ENCODE measurements at regions not wholly inside any gene's neighbourhood (a gene's known extent, or its start where the extent isn't known, plus 50 kb on each side); places are given as distances from the start of the nearest gene placed in this dataset.

GRCh38 chr5:54739371-54739770 lies 221.8 kb downstream of the SNX18 start:
- H3K27me3 ChIP-seq (ENCODE audit: control insufficient read depth, insufficient read depth, low read length), result no peaks in the 10 kb centered on the region
- H3K4me3 ChIP-seq (ENCODE audit: low read length), result no peak overlapping the region
- no peaks in the 10 kb centered on the region for H3K9me3 ChIP-seq (ENCODE audit: control insufficient read depth, low read length)
- H3K36me3 ChIP-seq (ENCODE audit: control insufficient read depth, insufficient read depth, low read length), result no peaks in the 10 kb centered on the region
- no peak overlapping the region for H3K9ac ChIP-seq (ENCODE audit: low read length)
- peaks cover 29% of the 10 kb centered on the region for H3K4me1 ChIP-seq (ENCODE audit: control insufficient read depth, insufficient read depth, low read length)

GRCh38 chr5:54738973-54739367 lies 221.4 kb downstream of the SNX18 start:
- no peaks in the 10 kb centered on the region for H3K36me3 ChIP-seq (ENCODE audit: control insufficient read depth, insufficient read depth, low read length)
- peaks cover 25% of the 10 kb centered on the region for H3K4me1 ChIP-seq (ENCODE audit: control insufficient read depth, insufficient read depth, low read length)
- no peak overlapping the region for H3K9ac ChIP-seq (ENCODE audit: low read length)
- H3K27me3 ChIP-seq (ENCODE audit: control insufficient read depth, insufficient read depth, low read length), result no peaks in the 10 kb centered on the region
- H3K4me3 ChIP-seq (ENCODE audit: low read length), result no peak overlapping the region
- no peaks in the 10 kb centered on the region for H3K9me3 ChIP-seq (ENCODE audit: control insufficient read depth, low read length)

- Histone ChIP-seq H3K4me3 (ENCODE audit: low read length) (no peak overlapping the region), H3K9me3 (ENCODE audit: control insufficient read depth, low read length) (no peaks in the 10 kb centered on the region), H3K36me3 (ENCODE audit: control insufficient read depth, insufficient read depth, low read length) (no peaks in the 10 kb centered on the region), H3K9ac (ENCODE audit: low read length) (no peak overlapping the region), H3K27me3 (ENCODE audit: control insufficient read depth, insufficient read depth, low read length) (no peaks in the 10 kb centered on the region), H3K4me1 (ENCODE audit: control insufficient read depth, insufficient read depth, low read length) (peaks cover 19% of the 10 kb centered on the region)
Observed at GRCh38 chr5:54738118-54738972, 220.8 kb downstream of the SNX18 start.

- H3K27me3 ChIP-seq (ENCODE audit: control insufficient read depth, insufficient read depth, low read length), result no peaks in the 10 kb centered on the region
- no peaks in the 10 kb centered on the region for H3K9me3 ChIP-seq (ENCODE audit: control insufficient read depth, low read length)
- peaks cover 6% of the 10 kb centered on the region for H3K4me1 ChIP-seq (ENCODE audit: control insufficient read depth, insufficient read depth, low read length)
- H3K9ac ChIP-seq (ENCODE audit: low read length), result no peak overlapping the region
- H3K36me3 ChIP-seq (ENCODE audit: control insufficient read depth, insufficient read depth, low read length), result no peaks in the 10 kb centered on the region
- H3K4me3 ChIP-seq (ENCODE audit: low read length), result no peak overlapping the region
Observed at GRCh38 chr5:54736003-54736797, 218.6 kb downstream of the SNX18 start.

- Histone ChIP-seq H3K36me3 (ENCODE audit: control insufficient read depth, insufficient read depth, low read length) (no peaks in the 10 kb centered on the region), H3K27me3 (ENCODE audit: control insufficient read depth, insufficient read depth, low read length) (no peaks in the 10 kb centered on the region), H3K9ac (ENCODE audit: low read length) (no peak overlapping the region), H3K9me3 (ENCODE audit: control insufficient read depth, low read length) (no peaks in the 10 kb centered on the region), H3K4me1 (ENCODE audit: control insufficient read depth, insufficient read depth, low read length) (peaks cover 2% of the 10 kb centered on the region), H3K4me3 (ENCODE audit: low read length) (no peak overlapping the region)
Observed at GRCh38 chr5:54733101-54733500, 215.5 kb downstream of the SNX18 start.

DNA sequence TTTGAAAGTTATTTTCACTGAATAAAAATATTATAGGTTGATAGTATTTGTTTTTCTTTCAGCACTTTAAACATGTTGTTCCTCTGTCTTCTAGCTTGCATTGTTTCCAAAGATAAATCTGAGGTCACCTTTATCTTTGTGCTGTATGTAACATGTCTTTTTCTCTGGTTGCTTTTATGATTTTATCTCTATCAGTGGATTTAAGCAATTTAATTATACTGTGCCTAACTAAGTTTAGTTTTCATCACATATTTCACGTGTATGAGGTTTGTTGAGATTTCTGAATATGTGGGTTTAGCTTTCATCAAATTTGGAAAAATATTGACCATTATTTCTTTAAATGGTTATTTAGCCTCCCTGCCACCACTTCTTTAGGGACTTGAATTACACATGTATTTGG lies 214.5 kb downstream of the SNX18 start:
- Histone ChIP-seq H3K4me3 (ENCODE audit: low read length) (no peak overlapping the region), H3K36me3 (ENCODE audit: control insufficient read depth, insufficient read depth, low read length) (no peaks in the 10 kb centered on the region), H3K27me3 (ENCODE audit: control insufficient read depth, insufficient read depth, low read length) (no peaks in the 10 kb centered on the region), H3K9me3 (ENCODE audit: control insufficient read depth, low read length) (no peaks in the 10 kb centered on the region), H3K4me1 (ENCODE audit: control insufficient read depth, insufficient read depth, low read length) (no peaks in the 10 kb centered on the region), H3K9ac (ENCODE audit: low read length) (no peak overlapping the region)

- Histone ChIP-seq H3K9ac (ENCODE audit: low read length) (no peak overlapping the region), H3K9me3 (ENCODE audit: control insufficient read depth, low read length) (no peaks in the 10 kb centered on the region), H3K36me3 (ENCODE audit: control insufficient read depth, insufficient read depth, low read length) (no peaks in the 10 kb centered on the region), H3K27me3 (ENCODE audit: control insufficient read depth, insufficient read depth, low read length) (no peaks in the 10 kb centered on the region), H3K4me1 (ENCODE audit: control insufficient read depth, insufficient read depth, low read length) (no peaks in the 10 kb centered on the region), H3K4me3 (ENCODE audit: low read length) (no peak overlapping the region)
Observed at GRCh38 chr5:54728588-54728915, 211.0 kb downstream of the SNX18 start.

- H3K9ac ChIP-seq (ENCODE audit: low read length), result no peak overlapping the region
- no peaks in the 10 kb centered on the region for H3K36me3 ChIP-seq (ENCODE audit: control insufficient read depth, insufficient read depth, low read length)
- no peaks in the 10 kb centered on the region for H3K27me3 ChIP-seq (ENCODE audit: control insufficient read depth, insufficient read depth, low read length)
- H3K9me3 ChIP-seq (ENCODE audit: control insufficient read depth, low read length), result no peaks in the 10 kb centered on the region
- no peaks in the 10 kb centered on the region for H3K4me1 ChIP-seq (ENCODE audit: control insufficient read depth, insufficient read depth, low read length)
- no peak overlapping the region for H3K4me3 ChIP-seq (ENCODE audit: low read length)
Observed at GRCh38 chr5:54727874-54728587, 210.5 kb downstream of the SNX18 start.

GRCh38 chr5:54725391-54726280 lies 208.1 kb downstream of the SNX18 start:
- Histone ChIP-seq H3K36me3 (ENCODE audit: control insufficient read depth, insufficient read depth, low read length) (no peaks in the 10 kb centered on the region), H3K4me1 (ENCODE audit: control insufficient read depth, insufficient read depth, low read length) (no peaks in the 10 kb centered on the region), H3K4me3 (ENCODE audit: low read length) (no peak overlapping the region), H3K9ac (ENCODE audit: low read length) (no peak overlapping the region), H3K27me3 (ENCODE audit: control insufficient read depth, insufficient read depth, low read length) (no peaks in the 10 kb centered on the region), H3K9me3 (ENCODE audit: control insufficient read depth, low read length) (no peaks in the 10 kb centered on the region)

DNA sequence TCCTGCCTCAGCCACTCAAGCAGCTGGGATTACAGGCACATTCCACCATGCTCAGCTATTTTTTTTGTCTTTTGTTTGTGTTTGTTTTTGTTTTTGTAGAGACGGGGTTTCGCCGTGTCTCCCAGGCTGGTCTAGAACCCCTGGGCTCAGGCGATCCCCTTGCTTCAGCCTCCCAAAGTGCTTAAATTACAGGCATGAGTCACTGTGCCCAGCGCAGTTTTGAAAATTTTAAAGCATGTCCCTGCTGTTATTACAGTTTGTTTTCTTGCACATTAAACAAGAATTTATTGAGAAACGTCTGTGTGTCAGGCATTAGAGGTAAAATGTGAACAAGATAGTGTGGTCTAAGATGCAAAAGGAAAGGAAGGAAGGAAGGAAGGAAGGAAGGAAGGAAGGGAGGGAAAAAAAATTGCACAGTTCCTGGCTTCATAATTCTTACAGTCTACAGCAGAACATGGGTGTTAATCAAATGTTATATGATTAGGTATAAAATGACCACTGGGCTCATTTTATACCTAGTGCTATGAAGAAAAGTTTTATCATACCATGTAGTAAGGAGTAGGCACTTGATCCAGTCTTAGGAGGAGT lies 205.4 kb downstream of the SNX18 start:
- no peak overlapping the region for H3K4me3 ChIP-seq (ENCODE audit: low read length)
- H3K36me3 ChIP-seq (ENCODE audit: control insufficient read depth, insufficient read depth, low read length), result no peaks in the 10 kb centered on the region
- H3K9ac ChIP-seq (ENCODE audit: low read length), result no peak overlapping the region
- H3K4me1 ChIP-seq (ENCODE audit: control insufficient read depth, insufficient read depth, low read length), result peaks cover 4% of the 10 kb centered on the region
- H3K9me3 ChIP-seq (ENCODE audit: control insufficient read depth, low read length), result no peaks in the 10 kb centered on the region
- no peaks in the 10 kb centered on the region for H3K27me3 ChIP-seq (ENCODE audit: control insufficient read depth, insufficient read depth, low read length)

DNA sequence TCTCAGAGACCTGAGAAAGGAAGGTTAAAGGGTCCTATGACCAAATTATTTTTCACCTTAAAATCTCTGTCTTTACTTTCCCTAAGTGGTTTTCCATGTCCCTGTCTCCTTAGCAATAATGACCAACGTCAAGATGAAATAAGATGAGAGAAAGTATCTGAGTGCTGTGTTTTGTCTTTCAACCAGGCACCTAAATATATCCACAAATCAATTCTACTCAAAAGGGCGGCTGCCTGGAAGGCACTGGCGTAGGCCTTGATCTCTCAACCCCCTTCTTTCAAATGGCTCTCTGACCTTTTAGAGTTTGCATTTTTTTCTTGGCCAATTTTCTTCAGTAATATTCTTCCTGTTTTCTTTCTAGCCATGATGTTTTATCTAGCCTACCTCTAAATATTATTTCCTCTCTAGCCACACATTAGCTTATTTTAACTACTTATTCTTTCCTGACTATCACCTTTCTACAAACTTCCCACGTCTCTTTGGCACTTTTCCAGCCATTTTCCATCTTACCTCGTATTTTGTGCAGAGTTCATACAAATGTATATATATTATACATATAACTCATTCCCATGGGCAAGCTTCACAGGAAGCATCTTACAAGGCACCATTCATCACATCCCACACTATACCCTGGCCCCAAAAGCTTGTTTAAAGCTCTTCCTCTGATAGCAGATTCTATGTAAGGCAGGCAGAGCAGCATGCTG lies 204.5 kb downstream of the SNX18 start:
- H3K4me3 ChIP-seq (ENCODE audit: low read length), result no peak overlapping the region
- H3K27me3 ChIP-seq (ENCODE audit: control insufficient read depth, insufficient read depth, low read length), result no peaks in the 10 kb centered on the region

More for the DNA sequence above, 204.5 kb downstream of the SNX18 start:
- Histone ChIP-seq H3K4me1 (ENCODE audit: control insufficient read depth, insufficient read depth, low read length) (peaks cover 4% of the 10 kb centered on the region), H3K9me3 (ENCODE audit: control insufficient read depth, low read length) (no peaks in the 10 kb centered on the region), H3K36me3 (ENCODE audit: control insufficient read depth, insufficient read depth, low read length) (no peaks in the 10 kb centered on the region), H3K9ac (ENCODE audit: low read length) (no peak overlapping the region)
